SW 1271 (cell line): ENCODE measurements at regions not wholly inside any gene's neighbourhood (a gene's known extent, or its start where the extent isn't known, plus 50 kb on each side); places are given as distances from the start of the nearest gene placed in this dataset.
A peak's percentile ranks its signal among the peaks of the same experiment; 100 is the strongest.
"Not testable (repeated sequence)": the region's sequence is repeated elsewhere in the genome, so short reads cannot be mapped to it uniquely, and the experiment has no call there.

Experiments
- DNase-seq, 2 experiments: peaks; one replicate each; lab custom pipeline; 2025; lab: John Stamatoyannopoulos, UW

DNA sequence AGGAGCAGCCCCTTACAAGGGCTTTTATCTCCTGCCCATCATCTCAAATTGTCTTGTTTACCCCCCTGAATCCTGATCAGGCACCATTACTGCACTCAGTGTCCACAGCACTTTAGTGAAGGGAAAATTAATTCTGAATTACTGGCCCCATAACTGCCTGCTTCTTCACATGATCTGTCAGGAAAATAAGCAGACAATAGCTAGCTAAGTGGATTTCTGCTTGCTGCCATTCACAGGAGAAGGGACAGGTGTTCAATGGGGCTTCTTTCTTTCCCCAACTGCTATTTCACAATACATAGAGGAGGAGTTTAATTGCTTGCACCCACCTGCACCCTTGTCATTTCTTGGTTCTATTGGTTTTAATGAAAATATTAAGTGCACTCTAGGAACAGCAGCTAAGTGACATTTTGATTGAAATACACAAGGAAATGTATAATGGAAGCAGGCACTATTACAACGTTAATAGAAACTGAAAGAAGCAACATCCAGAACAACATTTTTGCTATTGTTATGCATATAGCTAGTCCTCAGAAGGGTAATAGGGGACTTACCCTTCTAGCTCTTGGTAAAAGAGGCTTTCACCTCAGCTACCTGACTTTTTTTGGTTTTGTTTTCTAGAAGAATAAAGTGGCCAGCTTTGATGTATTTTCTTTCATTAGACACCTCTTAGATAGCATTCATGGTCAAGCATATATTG, 599.3 kb upstream of the TLE4 start:
- no peak for DNase-seq

DNA sequence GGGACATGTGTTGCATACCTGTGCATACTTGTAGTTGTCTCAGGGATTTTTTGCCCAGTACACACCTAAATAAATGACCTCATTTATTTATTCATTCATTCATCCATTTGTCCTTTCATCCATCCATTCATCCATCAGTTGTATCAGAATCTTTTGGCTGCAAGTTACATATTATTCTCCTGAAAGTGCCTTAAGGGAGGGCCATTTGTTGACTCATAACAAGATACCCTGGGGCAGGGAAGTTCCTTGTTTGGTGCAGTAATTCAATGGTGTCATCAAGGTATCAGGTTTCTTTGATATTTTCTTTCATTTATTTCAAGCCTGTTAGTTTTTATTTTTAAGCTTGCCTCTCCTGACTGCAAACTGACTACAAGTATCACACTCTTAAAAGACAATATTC, 597.9 kb upstream of the TLE4 start:
- peak in 1 of 2 experiments; percentile 42 for DNase-seq

DNA sequence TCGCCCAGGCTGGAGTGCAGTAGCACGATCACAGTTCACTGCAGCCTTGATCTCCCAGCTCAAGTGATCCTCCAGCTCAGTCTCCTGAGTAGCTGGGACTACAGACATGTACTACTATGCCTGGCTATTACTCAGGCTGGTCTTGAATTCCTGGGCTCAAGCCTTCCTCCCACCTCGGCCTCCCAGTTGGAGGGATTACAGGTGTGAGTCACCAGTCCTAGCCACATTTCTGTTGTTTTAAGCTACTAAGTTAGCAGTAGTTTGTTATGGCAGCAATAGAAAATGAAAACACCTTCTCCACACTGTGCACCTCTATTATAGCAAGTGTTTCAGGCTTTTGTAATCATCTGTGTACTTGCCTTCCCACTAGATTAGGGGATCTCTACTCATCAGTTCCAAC, 588.9 kb upstream of the TLE4 start:
- DNase-seq = peak; percentile 39 to 70

DNA sequence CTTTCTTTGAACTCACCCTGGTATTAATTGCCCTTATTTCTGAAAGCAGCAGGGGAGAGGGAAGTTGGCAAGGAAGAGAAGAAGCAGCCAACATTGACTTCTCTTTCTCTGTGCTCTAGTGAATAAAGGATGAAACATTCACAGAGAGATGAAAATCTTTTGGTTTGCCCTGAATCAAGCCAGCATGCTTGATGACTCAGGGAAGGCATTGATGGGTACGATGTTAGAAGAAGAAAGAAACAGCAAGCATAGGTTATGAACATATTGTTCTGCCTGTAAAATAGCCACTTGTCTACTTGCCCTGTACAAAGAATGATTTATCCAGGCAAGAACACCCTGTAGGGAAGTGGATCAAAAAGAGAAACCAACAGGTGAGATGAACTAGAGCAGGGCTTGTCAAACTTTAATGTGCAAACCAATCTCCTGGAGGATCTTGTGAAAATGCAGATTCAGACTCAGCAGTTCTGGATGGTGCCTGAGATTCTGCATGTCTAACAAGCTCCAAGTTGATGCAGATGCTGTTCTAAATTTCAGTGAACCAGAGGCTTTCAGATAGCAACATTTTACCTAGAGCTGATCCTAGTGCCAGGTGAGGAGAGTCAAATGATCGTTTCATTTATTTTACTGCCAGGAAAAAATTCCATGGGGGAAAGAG, 586.6 kb upstream of the TLE4 start:
- no peak for DNase-seq

- DNase-seq = no peak
Observed at GRCh38 chr9:78986446-78986845, 585.3 kb upstream of the TLE4 start.

GRCh38 chr9:78989031-78989658, 582.6 kb upstream of the TLE4 start:
- no peak for DNase-seq

DNA sequence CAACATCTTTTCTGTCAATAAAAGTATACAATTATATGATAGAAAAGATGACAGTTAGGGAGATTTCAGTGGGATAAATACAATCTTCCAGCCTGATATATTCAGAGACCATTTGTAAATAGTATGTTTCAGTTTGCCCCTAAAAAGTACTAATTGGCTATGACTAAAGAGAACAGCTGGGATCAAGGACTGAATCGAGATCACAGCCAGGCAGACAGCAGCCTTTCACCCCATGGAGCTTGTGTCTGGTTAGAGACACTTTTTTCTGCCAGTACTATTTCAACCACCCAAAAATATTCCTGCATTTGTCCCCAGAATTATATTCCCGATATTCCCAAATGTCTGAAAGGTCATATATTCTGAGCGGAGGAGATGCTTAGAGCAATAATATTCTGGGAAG, 577.3 kb upstream of the TLE4 start:
- no peak for DNase-seq

GRCh38 chr9:78994974-78995373, 576.8 kb upstream of the TLE4 start:
- not testable (repeated sequence) for DNase-seq

GRCh38 chr9:78997296-78997695, 574.5 kb upstream of the TLE4 start:
- no peak for DNase-seq

DNA sequence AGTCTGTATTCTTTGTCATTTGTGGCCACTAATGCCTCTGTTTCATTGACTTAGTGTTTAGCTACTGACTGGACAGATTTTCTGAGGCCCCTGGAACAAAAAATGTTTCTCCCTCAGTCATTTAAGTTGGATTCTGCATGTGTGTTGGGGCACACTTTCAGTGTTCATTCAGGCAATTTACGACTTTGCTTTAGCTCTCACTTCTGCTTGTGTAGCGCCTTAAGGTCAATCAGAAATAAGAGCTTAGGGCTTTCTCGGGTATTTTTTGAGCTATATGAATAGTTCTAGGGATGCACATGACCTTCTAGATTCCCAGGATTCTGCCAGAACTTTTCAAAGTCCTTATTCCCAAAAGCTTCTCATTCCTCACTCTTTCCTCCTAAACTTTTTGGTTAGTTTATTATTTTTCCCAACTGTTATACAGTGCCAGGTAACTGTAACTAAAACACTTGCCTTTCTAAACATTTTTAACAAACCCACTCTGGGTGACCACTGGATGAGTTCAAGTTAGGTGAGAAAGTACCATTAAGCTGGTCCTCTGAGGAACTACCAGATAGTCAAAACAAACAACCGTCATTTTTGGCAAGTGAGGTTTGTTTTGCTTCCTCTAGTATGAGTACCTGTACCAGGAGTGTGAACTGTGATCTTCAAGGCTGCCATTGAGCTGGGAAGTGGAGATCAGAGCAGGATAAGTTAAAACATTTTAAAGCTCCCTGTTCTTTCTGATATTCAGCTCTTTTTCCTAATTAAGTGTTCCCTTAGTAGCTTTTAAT, 571.3 kb upstream of the TLE4 start:
- DNase-seq = no peak

GRCh38 chr9:79001012-79001411, 570.8 kb upstream of the TLE4 start:
- no peak for DNase-seq

DNA sequence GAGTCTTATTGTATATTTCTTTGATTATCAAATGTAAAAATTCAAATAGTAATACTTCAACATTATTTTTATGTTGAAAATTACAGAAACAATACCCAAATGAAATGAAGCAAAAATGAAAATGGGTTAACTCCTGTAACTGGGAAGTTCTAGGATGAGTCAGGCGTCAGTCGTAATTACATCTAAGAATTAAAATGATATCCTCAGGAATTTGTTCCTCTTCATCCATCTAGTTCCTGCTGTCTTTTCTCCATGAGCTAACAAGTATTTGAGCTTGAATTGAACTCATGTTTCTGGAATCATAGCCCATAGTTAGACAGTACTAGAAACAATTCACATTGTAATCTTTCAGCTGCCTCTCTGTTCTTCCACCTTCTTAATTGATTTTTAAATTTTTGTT, 568.3 kb upstream of the TLE4 start:
- DNase-seq = no peak

GRCh38 chr9:79004032-79004431, 567.7 kb upstream of the TLE4 start:
- DNase-seq = no peak

DNA sequence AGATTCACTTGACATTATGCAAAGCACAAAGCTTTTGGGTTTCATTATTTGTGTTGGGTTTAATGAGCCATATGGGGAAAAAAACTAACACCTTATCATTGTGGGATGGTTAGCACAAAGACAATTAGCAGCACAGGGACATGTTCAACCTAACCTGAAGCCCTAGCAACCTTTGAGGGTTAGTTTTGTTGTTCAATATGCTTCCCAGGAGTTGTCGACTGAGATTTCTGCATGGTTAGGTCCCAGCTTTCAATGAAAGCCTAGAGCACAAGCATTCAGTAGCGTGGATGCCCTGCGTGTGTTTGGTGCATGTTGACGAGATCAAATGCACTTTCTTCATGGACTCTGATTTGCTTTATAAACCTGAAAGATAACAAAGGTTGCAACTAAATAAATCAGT, 565.2 kb upstream of the TLE4 start:
- no peak for DNase-seq

DNA sequence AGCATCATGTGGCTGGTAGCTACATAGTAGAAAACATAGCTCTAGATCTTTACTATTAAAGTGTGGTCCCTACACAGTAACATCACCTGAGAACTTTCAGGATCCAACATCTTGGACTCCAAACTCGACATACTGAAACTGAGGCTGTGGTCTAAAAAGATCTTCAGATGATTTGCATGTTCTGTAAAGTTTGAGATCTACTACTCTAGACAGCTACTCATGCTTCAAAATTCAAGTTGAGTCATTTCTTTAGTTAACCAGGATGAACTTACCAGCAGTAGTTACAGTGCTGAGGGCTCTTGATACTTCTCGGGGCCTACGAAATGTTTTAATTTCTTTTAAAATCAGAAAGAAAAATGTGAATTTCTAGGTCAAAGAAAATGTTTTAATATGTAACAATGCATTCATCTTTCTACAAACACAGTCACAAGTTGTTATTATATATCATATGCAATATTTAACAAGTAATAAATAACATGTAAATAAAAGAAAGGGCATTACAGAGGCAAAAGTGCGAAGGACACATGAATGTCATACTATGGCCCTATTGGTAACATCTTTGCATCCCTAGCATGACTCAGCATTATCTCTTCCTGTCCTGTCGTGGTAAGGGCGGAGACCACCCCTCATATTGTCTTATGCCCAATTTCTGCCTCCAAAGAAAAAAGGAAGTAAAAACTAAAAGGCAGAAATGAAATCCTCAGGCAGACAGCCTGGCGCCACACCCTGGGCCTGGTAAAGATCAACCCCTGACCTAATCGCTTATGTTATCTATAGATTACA, 563.9 kb upstream of the TLE4 start:
- no peak for DNase-seq

DNA sequence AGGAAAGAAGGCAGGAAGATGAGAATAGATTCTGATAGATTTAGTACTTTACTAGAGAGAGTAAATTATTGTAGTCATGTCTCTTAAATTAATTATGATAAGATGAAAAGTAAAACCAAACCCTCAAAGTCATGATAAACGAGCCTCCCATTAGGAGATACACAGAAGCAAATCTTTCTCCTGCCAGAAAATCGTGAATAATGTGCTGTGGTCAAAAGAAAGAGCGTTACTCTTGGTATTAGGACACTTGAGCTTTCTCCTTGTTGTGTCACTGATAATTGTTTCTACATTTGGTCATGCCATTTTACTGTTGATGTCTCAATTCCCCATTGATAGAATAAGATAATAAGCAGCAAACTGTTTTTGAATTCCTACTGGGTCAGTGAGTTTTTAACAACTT, 562.8 kb upstream of the TLE4 start:
- no peak for DNase-seq

DNA sequence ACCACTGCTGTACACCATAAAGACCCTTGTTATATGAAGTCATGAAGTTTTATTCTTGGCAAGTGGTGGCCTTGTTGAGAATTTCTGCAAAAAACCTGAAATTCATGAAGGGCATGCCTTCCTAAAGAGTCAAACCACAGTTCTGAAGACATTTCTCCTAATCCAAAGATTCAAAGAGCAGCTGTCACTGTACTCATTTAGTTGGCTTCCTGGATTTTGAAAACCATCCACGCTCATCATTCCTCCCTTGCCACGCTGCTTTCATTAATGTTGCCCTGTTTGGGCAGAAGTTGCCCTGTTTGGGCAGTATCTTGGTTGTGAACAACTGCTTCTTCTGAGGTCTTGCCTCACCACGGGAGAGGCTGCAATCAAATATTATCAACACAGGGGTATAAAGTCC, 560.3 kb upstream of the TLE4 start:
- DNase-seq = no peak

- peak; percentile 55 to 86 for DNase-seq
Observed at GRCh38 chr9:79012561-79012960, 559.2 kb upstream of the TLE4 start.

- DNase-seq = peak; percentile 53 to 84
Observed at GRCh38 chr9:79013715-79014610, 557.8 kb upstream of the TLE4 start.

- no peak for DNase-seq
Observed at GRCh38 chr9:79014929-79015699, 556.7 kb upstream of the TLE4 start.
